B cell (primary cell): ENCODE measurements at regions not wholly inside any gene's neighbourhood (a gene's known extent, or its start where the extent isn't known, plus 50 kb on each side); places are given as distances from the start of the nearest gene placed in this dataset.

Experiments
- CTCF ChIP-seq: fragments of 200-600 bp; IDR thresholded peaks from one replicate; pipeline ENCODE4 v1.8.0; 2022; ENCODE audit warnings: antibody characterized with exemption, mild to moderate bottlenecking
- EZH2 ChIP-seq: IDR thresholded peaks from 2 replicates; pipeline ENCODE4 v1.6.1; 2012; ENCODE audit warnings: borderline replicate concordance, low read depth, mild to moderate bottlenecking, moderate library complexity, low read length; ENCODE audit not compliant: insufficient read depth, poor library complexity, severe bottlenecking

GRCh38 chr4:28082686-28083390 lies 1222.2 kb downstream of the STIM2 start:
- TF ChIP-seq CTCF (no peak), EZH2 (no peak)
